ENCODE measurements at regions not wholly inside any gene's neighbourhood (a gene's known extent, or its start where the extent isn't known, plus 50 kb on each side); places are given as distances from the start of the nearest gene placed in this dataset.

DNA sequence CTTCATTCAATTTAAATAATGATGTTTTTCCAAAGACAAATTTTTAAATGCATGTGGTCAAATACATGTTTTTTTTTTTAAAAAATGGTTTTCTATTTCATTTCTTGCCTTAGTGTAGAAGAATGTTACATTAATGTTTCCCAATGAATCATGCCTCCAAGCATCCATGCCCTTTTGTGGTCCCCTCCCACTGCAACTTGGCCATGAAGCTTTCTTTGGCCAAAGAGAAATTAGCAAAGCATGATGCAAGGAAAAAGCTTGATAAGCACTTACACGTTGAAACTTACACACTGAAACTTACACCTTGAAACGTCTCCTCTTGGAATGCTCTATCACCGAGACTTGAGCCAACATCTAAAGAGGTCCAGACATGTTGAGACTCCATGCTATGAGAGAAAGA is 93.0 kb upstream of the ELOVL5 start:
- TF ChIP-seq CTCF (conservative IDR thresholded peaks at IDR 0.05; ENCODE audit: low read depth, low read length) = no peak
- TF ChIP-seq EZH2 (IDR thresholded peaks at IDR 0.05; ENCODE audit: borderline replicate concordance, low read depth, low read length, poor library complexity, severe bottlenecking) = no peak
